Activated naive CD8-positive, alpha-beta T cell treated with anti-CD3 and anti-CD28 coated beads, Interleukin-2, amount 50 U/mL, for 16 hours (primary cell): ENCODE measurements at regions not wholly inside any gene's neighbourhood (a gene's known extent, or its start where the extent isn't known, plus 50 kb on each side); places are given as distances from the start of the nearest gene placed in this dataset.
"Not testable (repeated sequence)": the region's sequence is repeated elsewhere in the genome, so short reads cannot be mapped to it uniquely, and the experiment has no call there.

Experiments used
- DNase-seq: peaks from one replicate; pipeline ENCODE4 v3.0.0-alpha.2; 2020; ENCODE audit warnings: low read depth, low spot score

- no peak for DNase-seq
Observed at GRCh38 chr22:23437779-23438178, 142.3 kb downstream of the IGLL1 start.

GRCh38 chr22:23437107-23437395 is 143.0 kb downstream of the IGLL1 start:
- not testable (repeated sequence) for DNase-seq

GRCh38 chr22:23436354-23437106 is 143.6 kb downstream of the IGLL1 start:
- DNase-seq, result not testable (repeated sequence)

- DNase-seq, result not testable (repeated sequence)
Observed at GRCh38 chr22:23435186-23435585, 144.9 kb downstream of the IGLL1 start.

- not testable (repeated sequence) for DNase-seq
Observed at GRCh38 chr22:23434198-23434830, 145.8 kb downstream of the IGLL1 start.

GRCh38 chr22:23433127-23434005 is 146.7 kb downstream of the IGLL1 start:
- DNase-seq, result not testable (repeated sequence)

GRCh38 chr22:23432719-23433118 is 147.4 kb downstream of the IGLL1 start:
- DNase-seq, result not testable (repeated sequence)

- no peak for DNase-seq
Observed at GRCh38 chr22:23431337-23432072, 148.6 kb downstream of the IGLL1 start.

GRCh38 chr22:23424551-23425068 is 155.5 kb downstream of the IGLL1 start:
- DNase-seq, result not testable (repeated sequence)

GRCh38 chr22:23424031-23424430 is 156.1 kb downstream of the IGLL1 start:
- no peak for DNase-seq

- DNase-seq, result not testable (repeated sequence)
Observed at GRCh38 chr22:23422281-23422680, 157.8 kb downstream of the IGLL1 start.

- not testable (repeated sequence) for DNase-seq
Observed at GRCh38 chr22:23421300-23421699, 158.8 kb downstream of the IGLL1 start.

- no peak for DNase-seq
Observed at GRCh38 chr22:23419931-23420330, 160.2 kb downstream of the IGLL1 start.

- DNase-seq, result no peak
Observed at GRCh38 chr22:23419171-23419570, 160.9 kb downstream of the IGLL1 start.

GRCh38 chr22:23418159-23418788 is 161.8 kb downstream of the IGLL1 start:
- no peak for DNase-seq

- not testable (repeated sequence) for DNase-seq
Observed at GRCh38 chr22:23417327-23417726, 162.8 kb downstream of the IGLL1 start.

GRCh38 chr22:23416169-23416690 is 163.9 kb downstream of the IGLL1 start:
- DNase-seq, result not testable (repeated sequence)

- no peak for DNase-seq
Observed at GRCh38 chr22:23415490-23415851, 164.6 kb downstream of the IGLL1 start.

- no peak for DNase-seq
Observed at GRCh38 chr22:23414727-23415489, 165.2 kb downstream of the IGLL1 start.

GRCh38 chr22:23411739-23412138 is 168.4 kb downstream of the IGLL1 start:
- DNase-seq, result no peak
